Muscle of leg (tissue), 3 donors: ENCODE measurements at regions not wholly inside any gene's neighbourhood (a gene's known extent, or its start where the extent isn't known, plus 50 kb on each side); places are given as distances from the start of the nearest gene placed in this dataset.

Experiments used
- DNase-seq: peaks from one replicate; pipeline ENCODE4 v3.0.0; 2013
- H3K27ac ChIP-seq: one replicate; pipeline ENCODE4 v1.5.1; 2013; ENCODE audit warnings: mild to moderate bottlenecking, low read length, control low read depth
- H3K27me3 ChIP-seq: one replicate; pipeline ENCODE4 v1.6.1; 2013; ENCODE audit warnings: low read length; ENCODE audit not compliant: control insufficient read depth, insufficient read depth
- H3K36me3 ChIP-seq: one replicate; pipeline ENCODE4 v1.6.1; 2013; ENCODE audit warnings: low read length; ENCODE audit not compliant: control insufficient read depth, insufficient read depth
- H3K4me1 ChIP-seq: one replicate; pipeline ENCODE4 v1.6.1; 2013; ENCODE audit warnings: low read length; ENCODE audit not compliant: control insufficient read depth, insufficient read depth
- H3K4me3 ChIP-seq: one replicate; pipeline ENCODE4 v1.5.1; 2013; ENCODE audit warnings: low read length, control low read depth
- H3K9me3 ChIP-seq: replicated peaks from 2 replicates; pipeline ENCODE4 v1.6.1; 2013; ENCODE audit warnings: low read depth, low read length; ENCODE audit not compliant: control insufficient read depth
- WGBS: methylation state at CpG from one replicate; pipeline ENCODE4 v1.1.5; 2013; ENCODE audit warnings: missing lambda C conversion rate; ENCODE audit not compliant: insufficient coverage; 5-methylcytosine and 5-hydroxymethylcytosine counted together

GRCh38 chr2:60118917-60119316, 434.5 kb downstream of the BCL11A start:
- Histone ChIP-seq H3K9me3 (peaks cover 2% of the 10 kb centered on the region), H3K36me3 (no peaks in the 10 kb centered on the region), H3K27ac (no peak overlapping the region), H3K4me1 (no peaks in the 10 kb centered on the region), H3K4me3 (no peak overlapping the region), H3K27me3 (no peaks in the 10 kb centered on the region)
- DNase-seq = no peak
- no CpG with 5 or more reads among the region's 1 CpG for WGBS

- H3K4me1 ChIP-seq = no peaks in the 10 kb centered on the region
- no peak for DNase-seq
- no CpG with 5 or more reads among the region's 1 CpG for WGBS
- H3K27me3 ChIP-seq = no peaks in the 10 kb centered on the region
- no peaks in the 10 kb centered on the region for H3K36me3 ChIP-seq
- H3K4me3 ChIP-seq = no peak overlapping the region
- no peak overlapping the region for H3K27ac ChIP-seq
- H3K9me3 ChIP-seq = peaks cover 2% of the 10 kb centered on the region
Measured at GRCh38 chr2:60118061-60118460, 435.4 kb downstream of the BCL11A start.

GRCh38 chr2:60116161-60116875, 437.1 kb downstream of the BCL11A start:
- H3K27ac ChIP-seq = no peak overlapping the region
- H3K4me3 ChIP-seq = no peak overlapping the region
- no peak for DNase-seq
- no peaks in the 10 kb centered on the region for H3K27me3 ChIP-seq
- WGBS = 17% methylated on average over 1 of the region's 6 CpGs
- peaks cover 2% of the 10 kb centered on the region for H3K9me3 ChIP-seq
- no peaks in the 10 kb centered on the region for H3K36me3 ChIP-seq
- no peaks in the 10 kb centered on the region for H3K4me1 ChIP-seq

DNA sequence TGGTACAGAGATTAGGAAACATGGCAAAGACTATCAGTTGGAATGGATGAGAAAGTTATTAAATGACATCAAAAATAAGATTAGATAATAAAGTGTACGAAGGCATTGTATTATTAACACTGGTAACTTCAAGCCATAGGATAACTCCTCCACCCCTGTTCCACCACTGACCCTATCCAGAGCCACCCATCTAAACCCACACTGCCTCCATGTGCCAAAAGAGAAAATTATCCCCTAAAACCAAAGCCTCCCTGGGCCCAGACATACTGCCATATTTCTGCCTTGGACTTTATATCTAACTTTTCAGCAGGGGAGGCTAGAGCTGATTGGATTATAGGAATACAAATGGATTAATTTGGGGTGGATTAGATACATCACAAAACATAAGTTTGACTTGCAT, 443.7 kb downstream of the BCL11A start:
- no CpG with 5 or more reads among the region's 1 CpG for WGBS
- no peaks in the 10 kb centered on the region for H3K9me3 ChIP-seq
- no peaks in the 10 kb centered on the region for H3K4me1 ChIP-seq
- no peak overlapping the region for H3K27ac ChIP-seq
- H3K4me3 ChIP-seq = no peak overlapping the region
- H3K27me3 ChIP-seq = no peaks in the 10 kb centered on the region
- H3K36me3 ChIP-seq = no peaks in the 10 kb centered on the region
- no peak for DNase-seq

DNA sequence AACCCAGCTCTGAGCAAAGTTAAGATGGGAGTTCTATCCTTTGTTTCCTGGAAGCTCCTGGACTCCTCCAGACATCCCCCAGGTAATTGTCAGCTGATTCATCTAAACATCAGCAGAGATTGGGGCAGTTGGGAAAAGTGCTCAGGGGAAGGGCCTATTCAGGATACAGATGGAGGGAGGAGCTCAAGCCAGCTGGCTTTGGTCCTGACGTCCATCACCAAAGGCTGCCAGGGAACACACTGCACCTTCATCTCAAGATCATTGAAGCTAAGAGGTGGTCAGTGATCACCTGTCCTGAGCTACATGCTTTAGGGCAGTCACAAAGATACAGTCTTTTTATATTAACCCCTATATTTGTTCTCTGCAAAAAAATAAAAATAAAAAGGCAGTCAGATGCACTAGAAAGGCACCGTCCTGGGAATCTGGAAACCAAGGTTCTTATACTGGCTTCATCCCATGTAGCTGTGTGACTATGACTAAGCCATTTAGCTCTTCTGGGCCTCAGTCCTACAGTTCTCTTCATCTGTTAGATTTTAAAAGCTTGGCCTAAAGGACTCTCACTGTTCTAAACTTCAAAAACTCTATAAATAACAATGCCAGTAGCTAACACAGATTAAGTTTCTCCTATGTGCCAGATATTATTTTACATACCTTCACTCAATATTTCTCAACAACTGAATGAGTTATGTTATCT, 446.5 kb downstream of the BCL11A start:
- WGBS = 69% methylated on average over 1 of the region's 2 CpGs
- Histone ChIP-seq H3K4me3 (no peak overlapping the region), H3K36me3 (no peaks in the 10 kb centered on the region), H3K27me3 (no peaks in the 10 kb centered on the region), H3K27ac (no peak overlapping the region), H3K4me1 (no peaks in the 10 kb centered on the region), H3K9me3 (no peaks in the 10 kb centered on the region)
- DNase-seq = no peak

- no peaks in the 10 kb centered on the region for H3K9me3 ChIP-seq
- no CpG with 5 or more reads among the region's 7 CpGs for WGBS
Measured at GRCh38 chr2:60105906-60106305, 447.5 kb downstream of the BCL11A start.

DNA sequence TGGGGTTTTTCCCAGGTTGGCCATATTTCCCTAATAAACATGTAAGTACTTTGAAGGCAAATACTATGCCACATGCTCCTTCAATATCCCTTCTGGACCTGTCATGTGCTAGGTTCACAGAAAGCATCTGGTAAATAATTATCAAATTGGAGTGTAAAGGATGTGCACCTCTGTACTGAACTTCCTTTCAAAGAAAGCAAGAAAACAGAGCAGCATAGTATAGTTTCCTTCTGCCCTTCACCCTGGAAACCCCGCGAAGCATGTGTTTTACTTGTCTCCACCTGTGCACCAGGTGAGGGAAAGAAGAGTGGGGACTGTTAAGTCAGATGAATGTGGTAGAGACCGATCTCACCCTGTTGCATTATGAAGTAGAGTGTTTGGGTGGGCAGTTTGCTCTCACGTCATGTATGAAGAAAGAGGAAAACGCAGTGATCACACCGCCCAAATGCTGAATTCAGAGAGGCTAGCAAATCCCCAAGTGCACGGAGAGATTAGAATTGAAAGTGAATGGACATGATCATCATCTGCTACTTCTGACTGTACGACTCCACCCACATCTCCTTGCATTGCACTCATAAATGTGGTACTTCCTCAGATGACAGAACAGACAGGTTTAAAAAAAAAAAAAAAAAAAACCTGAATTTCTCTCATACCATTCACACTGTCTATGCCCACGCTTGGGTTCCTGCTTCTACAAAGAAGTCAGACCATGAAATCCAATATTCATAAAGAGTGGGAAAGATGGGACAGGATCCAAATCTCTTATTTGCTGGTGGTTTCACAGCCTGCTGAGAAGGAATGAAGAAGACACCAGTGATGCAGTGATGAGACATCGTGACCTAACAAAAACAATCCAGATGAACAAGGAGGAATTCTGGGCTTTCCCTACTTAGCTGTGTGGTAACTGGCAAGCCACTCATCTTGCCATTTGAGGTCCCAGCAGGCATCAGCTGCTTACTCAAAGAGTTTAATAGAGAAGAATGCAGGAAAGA, 448.6 kb downstream of the BCL11A start:
- Histone ChIP-seq H3K27ac (no peak overlapping the region), H3K4me1 (no peaks in the 10 kb centered on the region), H3K36me3 (no peaks in the 10 kb centered on the region), H3K4me3 (no peak overlapping the region), H3K27me3 (no peaks in the 10 kb centered on the region), H3K9me3 (no peaks in the 10 kb centered on the region)
- DNase-seq = no peak
- WGBS = 72% methylated on average over 6 of the region's 10 CpGs

More at GRCh38 chr2:60105906-60106305, 447.5 kb downstream of the BCL11A start:
- H3K27me3 ChIP-seq = no peaks in the 10 kb centered on the region
- H3K4me3 ChIP-seq = no peak overlapping the region
- no peaks in the 10 kb centered on the region for H3K36me3 ChIP-seq
- H3K27ac ChIP-seq = no peak overlapping the region
- no peaks in the 10 kb centered on the region for H3K4me1 ChIP-seq
- no peak for DNase-seq

DNA sequence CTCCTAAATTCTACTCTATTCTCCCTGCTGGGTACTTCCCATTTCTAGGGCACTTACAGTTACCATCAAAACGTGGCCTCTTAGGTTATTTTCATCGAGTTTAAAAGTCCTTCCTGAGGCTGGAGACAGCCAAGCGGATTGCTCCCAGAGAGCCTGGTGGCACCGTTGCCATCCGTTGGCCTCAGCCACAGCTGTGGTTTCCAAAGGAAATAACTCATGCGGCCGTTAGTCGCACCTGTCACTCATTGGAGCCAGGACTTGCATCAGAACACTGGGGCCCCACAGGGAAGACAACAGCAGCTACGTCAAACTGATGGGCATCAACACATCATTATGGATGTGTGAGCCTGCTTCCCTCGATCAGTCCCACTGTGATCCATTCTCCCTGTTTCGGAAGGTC, 453.4 kb downstream of the BCL11A start:
- no peak for DNase-seq
- Histone ChIP-seq H3K4me1 (no peaks in the 10 kb centered on the region), H3K36me3 (no peaks in the 10 kb centered on the region), H3K27me3 (no peaks in the 10 kb centered on the region), H3K27ac (no peak overlapping the region), H3K9me3 (no peaks in the 10 kb centered on the region), H3K4me3 (no peak overlapping the region)
- WGBS = 74% methylated on average over 10 of the region's 11 CpGs

GRCh38 chr2:60098996-60099395, 454.5 kb downstream of the BCL11A start:
- no peak overlapping the region for H3K27ac ChIP-seq
- DNase-seq = no peak
- no peaks in the 10 kb centered on the region for H3K27me3 ChIP-seq

GRCh38 chr2:60097298-60097697, 456.2 kb downstream of the BCL11A start:
- no peaks in the 10 kb centered on the region for H3K36me3 ChIP-seq
- no peak overlapping the region for H3K27ac ChIP-seq
- H3K9me3 ChIP-seq = no peaks in the 10 kb centered on the region
- DNase-seq = no peak
- 93% methylated on average over 8 of the region's 11 CpGs for WGBS
- no peaks in the 10 kb centered on the region for H3K27me3 ChIP-seq
- H3K4me3 ChIP-seq = no peak overlapping the region
- no peaks in the 10 kb centered on the region for H3K4me1 ChIP-seq

More at GRCh38 chr2:60098996-60099395, 454.5 kb downstream of the BCL11A start:
- Histone ChIP-seq H3K36me3 (no peaks in the 10 kb centered on the region), H3K4me3 (no peak overlapping the region), H3K9me3 (no peaks in the 10 kb centered on the region), H3K4me1 (no peaks in the 10 kb centered on the region)
- WGBS = 40% methylated on average over 1 of the region's 3 CpGs
